HL-60 (cell line): ENCODE measurements at regions not wholly inside any gene's neighbourhood (a gene's known extent, or its start where the extent isn't known, plus 50 kb on each side); places are given as distances from the start of the nearest gene placed in this dataset.

Experiments
- DNase-seq, 2 experiments: peaks; one replicate each; pipeline ENCODE4 v3.0.0-alpha.2; 2010 to 2020; ENCODE audit warnings: low read depth in 1 of 2, low spot score in 1 of 2
- H3K27ac ChIP-seq: fragments of 250-450 bp; sonication (Bioruptor Pico); replicated peaks from 2 replicates; pipeline ENCODE4 v1.5.1; 2020; ENCODE audit warnings: mild to moderate bottlenecking, moderate library complexity
- H3K27me3 ChIP-seq: fragments of 250-450 bp; sonication (Bioruptor Pico); 2 replicates; pipeline ENCODE4 v1.5.1; 2021; ENCODE audit warnings: mild to moderate bottlenecking, moderate library complexity; ENCODE audit not compliant: insufficient read depth, poor library complexity, severe bottlenecking
- H3K4me3 ChIP-seq: replicated peaks from 2 replicates; pipeline ENCODE4 v1.5.1; 2011; ENCODE audit warnings: mild to moderate bottlenecking, control low read depth, low read length; ENCODE audit not compliant: insufficient read depth
- CTCF ChIP-seq: IDR thresholded peaks from one replicate; pipeline ENCODE4 v1.5.1; 2011; ENCODE audit warnings: low read length, control low read depth, inconsistent platforms; ENCODE audit not compliant: insufficient read depth
- GABPA ChIP-seq: IDR thresholded peaks from 2 replicates; pipeline ENCODE4 v1.6.1; 2012; ENCODE audit warnings: low read depth
- POLR2AphosphoS5 ChIP-seq: IDR thresholded peaks from 2 replicates; pipeline ENCODE4 v1.6.1; 2012; ENCODE audit warnings: low read depth
- REST ChIP-seq: IDR thresholded peaks from 2 replicates; pipeline ENCODE4 v1.6.1; 2012; ENCODE audit warnings: low read depth; ENCODE audit not compliant: insufficient replicate concordance
- SPI1 ChIP-seq: IDR thresholded peaks from 2 replicates; pipeline ENCODE4 v1.6.1; 2012; ENCODE audit warnings: low read depth, mild to moderate bottlenecking, borderline replicate concordance

- TF ChIP-seq CTCF: no peak
- TF ChIP-seq REST: no peak
- TF ChIP-seq GABPA: no peak
- no peak for TF ChIP-seq SPI1
- TF ChIP-seq POLR2AphosphoS5: no peak
- Histone ChIP-seq H3K27ac (no peak overlapping the region), H3K27me3 (no peaks in the 10 kb centered on the region), H3K4me3 (no peak overlapping the region)
- no peak for DNase-seq
Observed at GRCh38 chr7:67593794-67594193, 597.2 kb downstream of the TYW1 start.

GRCh38 chr7:67595431-67596180 lies 599.0 kb downstream of the TYW1 start:
- Histone ChIP-seq H3K4me3 (no peak overlapping the region), H3K27ac (no peak overlapping the region), H3K27me3 (no peaks in the 10 kb centered on the region)
- no peak for DNase-seq
- no peak for TF ChIP-seq SPI1
- no peak for TF ChIP-seq REST
- no peak for TF ChIP-seq CTCF
- TF ChIP-seq GABPA: no peak
- TF ChIP-seq POLR2AphosphoS5: no peak

GRCh38 chr7:67597161-67597560 lies 600.5 kb downstream of the TYW1 start:
- H3K27me3 ChIP-seq: no peaks in the 10 kb centered on the region
- H3K27ac ChIP-seq: no peak overlapping the region
- no peak for TF ChIP-seq SPI1
- TF ChIP-seq REST: no peak
- no peak for TF ChIP-seq GABPA
- TF ChIP-seq CTCF: no peak
- TF ChIP-seq POLR2AphosphoS5: no peak
- H3K4me3 ChIP-seq: no peak overlapping the region
- DNase-seq: no peak
